ENCODE measurements at regions not wholly inside any gene's neighbourhood (a gene's known extent, or its start where the extent isn't known, plus 50 kb on each side); places are given as distances from the start of the nearest gene placed in this dataset.

DNA sequence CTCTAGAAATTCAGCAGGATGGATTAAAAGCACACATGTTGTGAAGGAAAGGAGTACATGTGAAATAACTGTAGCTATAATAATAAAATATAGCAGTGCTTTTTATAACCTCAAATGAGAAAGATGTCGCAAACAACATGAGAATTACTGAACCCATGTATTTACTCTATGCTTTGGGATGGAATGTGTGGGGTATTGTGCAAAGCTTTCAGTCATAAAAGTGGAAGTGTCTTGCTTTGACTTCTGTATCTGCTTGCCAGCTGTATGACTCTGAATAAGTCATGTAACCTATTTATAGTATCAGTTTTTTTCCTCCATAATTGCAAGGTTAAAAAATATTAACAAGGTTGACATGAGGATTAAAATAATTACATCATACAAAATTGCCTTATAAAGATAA is 519.3 kb upstream of the CADM2 start:
- no peak for DNase-seq (ENCODE audit: extremely low spot score)
- ChIA-PET CTCF (interaction anchor here (0.9 kb wide), 1 partner anchor 60 kb away, joined by 3 read pairs; no protein-coding TSS in a partner anchor), POLR2A (no interaction called here)
- no peak for TF ChIP-seq CTCF (IDR thresholded peaks at IDR 0.05; ENCODE audit: control extremely low read depth, extremely low read depth, low read depth, missing control alignments)

DNA sequence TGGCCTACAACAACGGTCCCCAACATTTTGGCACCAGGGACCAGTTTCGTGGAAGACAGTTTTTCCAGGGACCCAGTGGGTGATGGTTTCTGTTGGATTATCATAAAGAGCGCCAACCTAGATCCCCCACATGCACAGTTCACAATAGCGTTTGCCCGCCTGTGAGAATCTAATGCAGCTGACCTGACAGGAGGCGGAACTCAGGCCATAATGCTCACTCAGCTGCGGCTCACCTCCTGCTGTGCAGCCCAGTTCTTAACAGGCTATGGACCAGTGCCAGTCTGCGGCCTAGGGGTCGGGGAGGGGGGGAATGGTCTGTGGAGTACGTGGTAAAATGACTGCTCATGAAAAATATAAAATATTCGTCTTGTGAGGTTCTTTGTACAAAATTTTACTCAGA is 518.5 kb upstream of the CADM2 start:
- no peak for TF ChIP-seq CTCF (IDR thresholded peaks at IDR 0.05; ENCODE audit: control extremely low read depth, extremely low read depth, low read depth, missing control alignments)
- ChIA-PET CTCF (interaction anchor here (0.9 kb wide), 1 partner anchor 59 kb away, joined by 3 read pairs; no protein-coding TSS in a partner anchor), POLR2A (no interaction called here)
- no peak for DNase-seq (ENCODE audit: extremely low spot score)

GRCh38 chr3:84442533-84442932 is 516.3 kb upstream of the CADM2 start:
- ChIA-PET CTCF (no interaction called here), POLR2A (no interaction called here)
- no peak for TF ChIP-seq CTCF (IDR thresholded peaks at IDR 0.05; ENCODE audit: control extremely low read depth, extremely low read depth, low read depth, missing control alignments)
- DNase-seq (ENCODE audit: extremely low spot score), result no peak

DNA sequence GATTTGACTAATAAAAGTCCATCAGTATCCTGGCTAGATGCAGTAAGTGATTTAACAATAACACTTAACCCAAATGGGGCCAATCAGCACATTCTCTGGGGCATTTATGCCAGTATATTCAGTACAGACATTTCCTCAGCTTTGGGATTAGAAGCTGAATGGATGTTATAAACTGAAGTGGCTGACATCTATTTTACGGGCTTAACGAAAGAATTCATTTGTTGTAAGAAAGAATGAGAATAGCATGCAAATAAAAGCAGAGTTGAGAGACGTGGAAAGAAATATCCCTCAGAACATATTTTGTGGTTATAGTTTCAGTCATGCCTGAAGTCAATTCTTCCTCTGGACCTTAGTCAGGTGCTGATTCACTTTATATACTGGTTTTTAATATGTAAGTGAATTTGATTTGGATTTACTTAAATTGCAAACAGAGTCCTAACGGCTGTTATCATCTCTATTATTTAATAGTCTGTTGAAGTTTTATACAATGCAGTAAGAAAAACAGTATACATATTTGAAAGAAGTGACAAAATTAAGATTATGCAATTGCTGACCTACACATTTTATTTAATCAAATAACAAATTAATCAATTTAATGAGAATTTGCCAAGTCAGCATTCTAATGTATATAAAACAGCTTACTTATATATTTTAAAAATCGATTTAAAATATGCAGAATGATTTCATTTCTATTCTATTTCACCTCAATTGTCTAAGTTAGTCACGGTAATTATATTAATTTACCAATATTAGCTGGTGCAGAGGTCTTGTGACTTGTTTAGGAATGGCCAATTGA is 513.9 kb upstream of the CADM2 start:
- POLR2A ChIA-PET, result no interaction called here
- no peak for DNase-seq (ENCODE audit: extremely low spot score)
- TF ChIP-seq CTCF (IDR thresholded peaks at IDR 0.05; ENCODE audit: control extremely low read depth, extremely low read depth, low read depth, missing control alignments), result no peak
- CTCF ChIA-PET, result no interaction called here

DNA sequence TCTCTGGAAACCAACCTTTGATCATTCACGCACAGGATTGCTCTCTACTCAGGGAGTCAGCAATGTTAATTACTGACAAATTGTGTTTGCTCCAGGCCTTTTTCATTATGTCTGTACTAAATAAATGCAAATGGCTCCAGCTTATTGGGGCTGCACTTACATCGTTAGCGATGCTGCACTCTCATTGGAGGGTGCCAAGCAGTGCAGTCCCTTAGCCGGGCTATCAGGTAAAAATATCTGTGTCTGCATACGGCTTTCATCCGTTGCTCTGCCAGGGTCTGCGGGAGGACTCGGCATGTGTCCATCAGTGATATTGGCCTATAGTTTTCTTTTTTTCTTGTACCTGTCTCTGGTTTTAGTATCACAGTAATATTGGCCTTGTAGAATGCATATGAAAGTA is 471.5 kb upstream of the CADM2 start:
- ChIA-PET CTCF (no interaction called here), POLR2A (no interaction called here)
- DNase-seq (ENCODE audit: extremely low spot score), result no peak
- no peak for TF ChIP-seq CTCF (IDR thresholded peaks at IDR 0.05; ENCODE audit: control extremely low read depth, extremely low read depth, low read depth, missing control alignments)

- CTCF ChIA-PET, result no interaction called here
Measured at GRCh38 chr3:84504761-84505160, 454.0 kb upstream of the CADM2 start.

More at GRCh38 chr3:84504761-84505160, 454.0 kb upstream of the CADM2 start:
- TF ChIP-seq CTCF (IDR thresholded peaks at IDR 0.05; ENCODE audit: control extremely low read depth, extremely low read depth, low read depth, missing control alignments), result no peak
- DNase-seq (ENCODE audit: extremely low spot score), result no peak
- POLR2A ChIA-PET, result no interaction called here
